K562 (cell line): ENCODE measurements at regions not wholly inside any gene's neighbourhood (a gene's known extent, or its start where the extent isn't known, plus 50 kb on each side); places are given as distances from the start of the nearest gene placed in this dataset.

ENCODE experiments used
- ATAC-seq: fragments of 200-7000 bp; cut with Tn5 transposase; 3 replicates; pipeline ENCODE4 v1.9.1; 2020; ENCODE audit warnings: moderate library complexity
- BruUV-seq: library from RNA; stranded (reverse); fragments of 400-500 nt; replicated peaks from 2 replicates; lab custom pipeline; 2021; lab: Mats Ljungman, UMichigan
- CTCF ChIA-PET: fragments of 300-600 bp; formaldehyde crosslinking; extraction: SDS; loops from one replicate; lab custom pipeline; 2021; ENCODE audit warnings: low intra/inter-chr PET ratio; lab: Yijun Ruan, JAX
- POLR2A ChIA-PET: fragments of 300-600, 350-650 bp; sonication (Branson Sonifier 250); formaldehyde crosslinking; extraction: SDS; loops from one replicate; lab custom pipeline; 2021; ENCODE audit warnings: antibody characterized with exemption, inconsistent platforms; lab: Yijun Ruan, JAX
- DNase-seq, 4 experiments: peaks; one replicate each; pipeline versions ENCODE4 v3.0.0 to v3.0.0-alpha.2; 2011 to 2018; ENCODE audit warnings: low spot score in 3 of 4, mixed read lengths in 3 of 4; ENCODE audit errors: extremely low read depth in 1 of 4
- FAIRE-seq: peaks from 2 replicates; lab custom pipeline; 2011; peaks lifted over from hg19 to GRCh38; lab: Jason Lieb, UNC
- H2AFZ ChIP-seq: 2 replicates; pipeline ENCODE4 v1.6.0; 2011; ENCODE audit warnings: low read depth, low read length, control low read depth, inconsistent platforms
- H3K27ac ChIP-seq: fragments of 200-600 bp; 3 replicates; pipeline ENCODE4 v1.8.0; 2011; ENCODE audit warnings: low read depth, mild to moderate bottlenecking, control low read depth, inconsistent platforms, low read length, moderate library complexity, mixed read lengths; ENCODE audit errors: extremely low read depth
- H3K27me3 ChIP-seq, 2 experiments: fragments of 300-600 bp in 1 of 2; 2 replicates in 1 of 2; 3 replicates in 1 of 2; pipeline versions ENCODE4 v1.6.0 to v1.8.0; 2011; ENCODE audit warnings: inconsistent platforms in 2 of 2, low read length in 2 of 2, mild to moderate bottlenecking in 1 of 2, mixed read lengths in 1 of 2, moderate library complexity in 1 of 2; ENCODE audit not compliant: control insufficient read depth in 2 of 2, insufficient read depth in 2 of 2
- H3K36me3 ChIP-seq: fragments of 300-600 bp; 3 replicates; pipeline ENCODE4 v1.8.0; 2011; ENCODE audit warnings: mild to moderate bottlenecking, low read length, inconsistent platforms; ENCODE audit not compliant: control insufficient read depth, insufficient read depth
- H3K4me1 ChIP-seq, 2 experiments: fragments of 200-600 bp in 1 of 2; replicated peaks in 1 of 2; 2 replicates in 1 of 2; 3 replicates in 1 of 2; pipeline versions ENCODE4 v1.5.1 to v1.8.0; 2011; ENCODE audit warnings: inconsistent platforms in 2 of 2, low read length in 2 of 2, mild to moderate bottlenecking in 1 of 2, mixed read lengths in 1 of 2, moderate library complexity in 1 of 2; ENCODE audit not compliant: control insufficient read depth in 2 of 2, insufficient read depth in 2 of 2
- H3K4me2 ChIP-seq: 2 replicates; pipeline ENCODE4 v1.6.1; 2011; ENCODE audit warnings: low read length, control low read depth, inconsistent platforms, mixed read lengths; ENCODE audit not compliant: insufficient read depth
- H3K4me3 ChIP-seq: fragments of 200-600 bp; sonication (generic), shearing (Covaris generic); 2 replicates; pipeline ENCODE4 v1.5.1; 2016; ENCODE audit warnings: control low read depth, inconsistent platforms
- H3K79me2 ChIP-seq: fragments of 200-600 bp; 3 replicates; pipeline ENCODE4 v1.8.0; 2011; ENCODE audit warnings: low read length, inconsistent platforms; ENCODE audit not compliant: control insufficient read depth, insufficient read depth
- H3K9ac ChIP-seq, 2 experiments: 2 replicates each; pipeline versions ENCODE4 v1.6.0 to v1.6.1; 2011; ENCODE audit warnings: low read depth in 2 of 2, low read length in 2 of 2, control low read depth in 1 of 2, inconsistent platforms in 1 of 2, mild to moderate bottlenecking in 1 of 2, mixed read lengths in 1 of 2; ENCODE audit not compliant: insufficient read depth in 1 of 2
- H3K9me1 ChIP-seq: one replicate; pipeline ENCODE4 v1.6.0; 2011; ENCODE audit warnings: inconsistent platforms, mild to moderate bottlenecking, low read length, moderate library complexity; ENCODE audit not compliant: control insufficient read depth, insufficient read depth
- H3K9me3 ChIP-seq: replicated peaks from 2 replicates; pipeline ENCODE4 v1.5.1; 2011; ENCODE audit warnings: low read depth, low read length, inconsistent platforms; ENCODE audit not compliant: control insufficient read depth, insufficient read depth
- H4K20me1 ChIP-seq: replicated peaks from 2 replicates; pipeline ENCODE4 v1.6.1; 2011; ENCODE audit warnings: low read length, inconsistent platforms, mixed read lengths; ENCODE audit not compliant: control insufficient read depth, insufficient read depth
- EP400 ChIP-seq: fragments of 450-650 bp; IDR thresholded peaks from 2 replicates; pipeline ENCODE4 v1.6.1; 2017; ENCODE audit warnings: antibody characterized with exemption, mild to moderate bottlenecking, moderate library complexity
- SAFB2 ChIP-seq: fragments of 200-400 bp; formaldehyde crosslinking; IDR thresholded peaks from 2 replicates; pipeline ENCODE4 v1.6.1; 2018; ENCODE audit warnings: borderline replicate concordance, low read length, low read depth, moderate library complexity; ENCODE audit not compliant: severe bottlenecking
- SNIP1 ChIP-seq: fragments of 450-650 bp; IDR thresholded peaks from 2 replicates; pipeline ENCODE4 v1.7.1; 2017; ENCODE audit warnings: low read depth, mild to moderate bottlenecking
- TAL1 ChIP-seq: fragments of 450-650 bp; IDR thresholded peaks from 2 replicates; pipeline ENCODE4 v1.6.1; 2016; ENCODE audit warnings: mild to moderate bottlenecking
- TGIF2 ChIP-seq: sonication (generic); formaldehyde crosslinking; IDR thresholded peaks from 2 replicates; pipeline ENCODE4 v1.8.1; 2022; ENCODE audit warnings: mild to moderate bottlenecking, missing genetic modification reagents, moderate library complexity
- ZNF121 ChIP-seq: sonication (generic); formaldehyde crosslinking; conservative IDR thresholded peaks from 2 replicates; pipeline ENCODE4 v1.8.0; 2022; ENCODE audit warnings: missing genetic modification reagents
- ZNF253 ChIP-seq: fragments of 250-450 bp; sonication (Bioruptor Pico); conservative IDR thresholded peaks from 2 replicates; pipeline ENCODE4 v1.6.1; 2021; ENCODE audit warnings: mild to moderate bottlenecking
- ZNF507 ChIP-seq: conservative IDR thresholded peaks from 2 replicates; pipeline ENCODE4 v1.6.1; 2017; ENCODE audit warnings: missing genetic modification characterization, missing compliant biosample characterization
- ZNF589 ChIP-seq: fragments of 200-800 bp; sonication (Bioruptor generic); IDR thresholded peaks from 2 replicates; pipeline ENCODE4 v1.6.1; 2016; ENCODE audit warnings: low read depth, missing genetic modification characterization, missing compliant biosample characterization
- in situ Hi-C: fragments of 300-500 bp; cut with MboI; formaldehyde crosslinking; loops from 4 replicates; pipeline ENCODE4 v1.15.0; 2018; ENCODE audit warnings: inconsistent platforms, mixed read lengths
- intact Hi-C: fragments of 100-400 bp; cut with micrococcal nuclease; formaldehyde crosslinking; loops from 2 replicates; pipeline ENCODE4 v1.14.2; 2022
- TF ChIP-seq, protein P1 (sequence below): sonication (generic); formaldehyde crosslinking; IDR thresholded peaks from 2 replicates; pipeline ENCODE4 v1.8.1; 2023; ENCODE audit warnings: mild to moderate bottlenecking, missing genetic modification reagents
- TF ChIP-seq, protein P2 (sequence below): fragments of 450-650 bp; IDR thresholded peaks from 2 replicates; pipeline ENCODE4 v1.6.1; 2016
- TF ChIP-seq, protein P3 (sequence below): fragments of 450-650 bp; formaldehyde crosslinking; IDR thresholded peaks from 2 replicates; pipeline ENCODE4 v1.4.0; 2022; ENCODE audit warnings: missing genetic modification characterization

DNA sequence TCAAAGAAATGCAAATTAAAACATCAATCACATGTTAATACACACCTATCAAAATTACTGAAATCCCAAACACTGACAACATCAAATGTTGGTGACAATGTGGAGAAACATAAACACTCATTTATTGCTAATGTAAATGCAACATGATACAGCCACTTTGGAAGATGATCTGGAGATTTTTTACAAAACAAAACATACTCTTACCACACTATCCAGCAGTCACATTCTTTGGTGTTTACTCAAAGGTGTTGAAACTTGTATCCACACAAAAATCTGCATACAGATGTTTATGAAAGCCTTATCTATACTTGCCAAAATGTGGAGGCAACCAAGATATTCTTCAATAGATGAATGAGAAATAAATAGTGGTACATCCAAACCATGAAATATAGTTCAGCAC is 1219.5 kb upstream of the PCDH20 start:
- ChIA-PET POLR2A (no interaction called here), CTCF (no interaction called here)
- H3K4me3 ChIP-seq, result no peak overlapping the region
- intact Hi-C loops, result no loop called here
- no peak overlapping the region for H2AFZ ChIP-seq
- H3K27me3 ChIP-seq, result no peaks in the 10 kb centered on the region
- ATAC-seq (no peak), DNase-seq (no peak), FAIRE-seq (no peak)
- H3K4me1 ChIP-seq, result no peaks in the 10 kb centered on the region
- no peaks in the 10 kb centered on the region for H3K9me3 ChIP-seq
- no peak overlapping the region for H3K27ac ChIP-seq
- H3K9ac ChIP-seq, result no peak overlapping the region
- no peaks in the 10 kb centered on the region for H4K20me1 ChIP-seq
- no peaks in the 10 kb centered on the region for H3K36me3 ChIP-seq
- in situ Hi-C loops, result no loop called here
- H3K79me2 ChIP-seq, result no peaks in the 10 kb centered on the region
- no peaks in the 10 kb centered on the region for H3K9me1 ChIP-seq
- BruUV-seq, result no TSS peak
- TF ChIP-seq, protein P1, sequence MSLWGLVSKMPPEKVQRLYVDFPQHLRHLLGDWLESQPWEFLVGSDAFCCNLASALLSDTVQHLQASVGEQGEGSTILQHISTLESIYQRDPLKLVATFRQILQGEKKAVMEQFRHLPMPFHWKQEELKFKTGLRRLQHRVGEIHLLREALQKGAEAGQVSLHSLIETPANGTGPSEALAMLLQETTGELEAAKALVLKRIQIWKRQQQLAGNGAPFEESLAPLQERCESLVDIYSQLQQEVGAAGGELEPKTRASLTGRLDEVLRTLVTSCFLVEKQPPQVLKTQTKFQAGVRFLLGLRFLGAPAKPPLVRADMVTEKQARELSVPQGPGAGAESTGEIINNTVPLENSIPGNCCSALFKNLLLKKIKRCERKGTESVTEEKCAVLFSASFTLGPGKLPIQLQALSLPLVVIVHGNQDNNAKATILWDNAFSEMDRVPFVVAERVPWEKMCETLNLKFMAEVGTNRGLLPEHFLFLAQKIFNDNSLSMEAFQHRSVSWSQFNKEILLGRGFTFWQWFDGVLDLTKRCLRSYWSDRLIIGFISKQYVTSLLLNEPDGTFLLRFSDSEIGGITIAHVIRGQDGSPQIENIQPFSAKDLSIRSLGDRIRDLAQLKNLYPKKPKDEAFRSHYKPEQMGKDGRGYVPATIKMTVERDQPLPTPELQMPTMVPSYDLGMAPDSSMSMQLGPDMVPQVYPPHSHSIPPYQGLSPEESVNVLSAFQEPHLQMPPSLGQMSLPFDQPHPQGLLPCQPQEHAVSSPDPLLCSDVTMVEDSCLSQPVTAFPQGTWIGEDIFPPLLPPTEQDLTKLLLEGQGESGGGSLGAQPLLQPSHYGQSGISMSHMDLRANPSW (CRISPR knock-in tag), result no peak
- TF ChIP-seq, protein P2, sequence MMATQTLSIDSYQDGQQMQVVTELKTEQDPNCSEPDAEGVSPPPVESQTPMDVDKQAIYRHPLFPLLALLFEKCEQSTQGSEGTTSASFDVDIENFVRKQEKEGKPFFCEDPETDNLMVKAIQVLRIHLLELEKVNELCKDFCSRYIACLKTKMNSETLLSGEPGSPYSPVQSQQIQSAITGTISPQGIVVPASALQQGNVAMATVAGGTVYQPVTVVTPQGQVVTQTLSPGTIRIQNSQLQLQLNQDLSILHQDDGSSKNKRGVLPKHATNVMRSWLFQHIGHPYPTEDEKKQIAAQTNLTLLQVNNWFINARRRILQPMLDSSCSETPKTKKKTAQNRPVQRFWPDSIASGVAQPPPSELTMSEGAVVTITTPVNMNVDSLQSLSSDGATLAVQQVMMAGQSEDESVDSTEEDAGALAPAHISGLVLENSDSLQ, result no peak
- TF ChIP-seq TGIF2 (no peak), SNIP1 (no peak), EP400 (no peak), ZNF589 (CRISPR knock-in tag) (no peak), ZNF121 (CRISPR knock-in tag) (no peak), ZNF253 (CRISPR knock-in tag) (no peak), SAFB2 (no peak), ZNF507 (no peak), TAL1 (no peak)
- TF ChIP-seq, protein P3, sequence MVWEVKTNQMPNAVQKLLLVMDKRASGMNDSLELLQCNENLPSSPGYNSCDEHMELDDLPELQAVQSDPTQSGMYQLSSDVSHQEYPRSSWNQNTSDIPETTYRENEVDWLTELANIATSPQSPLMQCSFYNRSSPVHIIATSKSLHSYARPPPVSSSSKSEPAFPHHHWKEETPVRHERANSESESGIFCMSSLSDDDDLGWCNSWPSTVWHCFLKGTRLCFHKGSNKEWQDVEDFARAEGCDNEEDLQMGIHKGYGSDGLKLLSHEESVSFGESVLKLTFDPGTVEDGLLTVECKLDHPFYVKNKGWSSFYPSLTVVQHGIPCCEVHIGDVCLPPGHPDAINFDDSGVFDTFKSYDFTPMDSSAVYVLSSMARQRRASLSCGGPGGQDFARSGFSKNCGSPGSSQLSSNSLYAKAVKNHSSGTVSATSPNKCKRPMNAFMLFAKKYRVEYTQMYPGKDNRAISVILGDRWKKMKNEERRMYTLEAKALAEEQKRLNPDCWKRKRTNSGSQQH (CRISPR knock-in tag), result no peak
- H3K4me2 ChIP-seq, result no peak overlapping the region
